ENCODE measurements at regions not wholly inside any gene's neighbourhood (a gene's known extent, or its start where the extent isn't known, plus 50 kb on each side); places are given as distances from the start of the nearest gene placed in this dataset.

DNA sequence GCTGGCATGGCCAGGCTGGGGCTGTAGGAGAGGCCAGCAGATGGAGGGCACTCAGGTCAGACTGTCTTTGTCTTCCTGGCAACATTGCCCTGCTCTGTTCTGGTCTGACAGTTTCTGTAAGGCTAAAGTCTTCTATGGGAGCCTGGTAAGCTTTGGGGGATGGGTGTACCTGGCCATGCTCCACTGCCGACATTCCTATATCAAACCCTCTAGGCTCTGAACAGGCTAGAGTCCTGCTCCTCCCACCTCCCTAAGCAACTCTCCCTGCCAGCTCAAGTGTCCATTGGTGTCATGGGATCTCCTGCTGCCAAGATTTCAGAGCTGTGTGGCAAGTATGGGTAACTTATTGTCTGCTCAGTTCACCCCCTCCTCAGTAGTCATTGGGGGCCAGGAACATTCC is 163.5 kb upstream of the UGT8 start:
- TF ChIP-seq, protein P1, sequence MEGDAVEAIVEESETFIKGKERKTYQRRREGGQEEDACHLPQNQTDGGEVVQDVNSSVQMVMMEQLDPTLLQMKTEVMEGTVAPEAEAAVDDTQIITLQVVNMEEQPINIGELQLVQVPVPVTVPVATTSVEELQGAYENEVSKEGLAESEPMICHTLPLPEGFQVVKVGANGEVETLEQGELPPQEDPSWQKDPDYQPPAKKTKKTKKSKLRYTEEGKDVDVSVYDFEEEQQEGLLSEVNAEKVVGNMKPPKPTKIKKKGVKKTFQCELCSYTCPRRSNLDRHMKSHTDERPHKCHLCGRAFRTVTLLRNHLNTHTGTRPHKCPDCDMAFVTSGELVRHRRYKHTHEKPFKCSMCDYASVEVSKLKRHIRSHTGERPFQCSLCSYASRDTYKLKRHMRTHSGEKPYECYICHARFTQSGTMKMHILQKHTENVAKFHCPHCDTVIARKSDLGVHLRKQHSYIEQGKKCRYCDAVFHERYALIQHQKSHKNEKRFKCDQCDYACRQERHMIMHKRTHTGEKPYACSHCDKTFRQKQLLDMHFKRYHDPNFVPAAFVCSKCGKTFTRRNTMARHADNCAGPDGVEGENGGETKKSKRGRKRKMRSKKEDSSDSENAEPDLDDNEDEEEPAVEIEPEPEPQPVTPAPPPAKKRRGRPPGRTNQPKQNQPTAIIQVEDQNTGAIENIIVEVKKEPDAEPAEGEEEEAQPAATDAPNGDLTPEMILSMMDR (IDR thresholded peaks at IDR 0.05), result no peak
- TF ChIP-seq POLR2A (IDR thresholded peaks at IDR 0.05), result no peak

All from esophagus squamous epithelium (tissue), 4 donors.